HCT116 (cell line): ENCODE measurements at regions not wholly inside any gene's neighbourhood (a gene's known extent, or its start where the extent isn't known, plus 50 kb on each side); places are given as distances from the start of the nearest gene placed in this dataset.

Experiments
- EZH2 ChIP-seq: fragments of 200-600 bp; sonication (generic); IDR thresholded peaks from 2 replicates; pipeline ENCODE4 v1.6.1; 2017; ENCODE audit warnings: antibody characterized with exemption, mixed run types
- JUND ChIP-seq: IDR thresholded peaks from 2 replicates; pipeline ENCODE4 v1.6.1; 2012
- POLR2A ChIP-seq: IDR thresholded peaks from 2 replicates; pipeline ENCODE4 v1.7.0; 2011; ENCODE audit warnings: borderline replicate concordance; ENCODE audit not compliant: insufficient read depth, insufficient read length; ENCODE audit errors: extremely low read depth
- REST ChIP-seq: IDR thresholded peaks from 2 replicates; pipeline ENCODE4 v1.6.1; 2012; ENCODE audit warnings: low read depth
- TF ChIP-seq, protein P1 (sequence below), 3 experiments: fragments of 200-600 bp in 1 of 3; sonication (generic) in 1 of 3; IDR thresholded peaks in 2 of 3; conservative IDR thresholded peaks in 1 of 3; 2 replicates each; pipeline ENCODE4 v1.5.1; 2012 to 2017; ENCODE audit warnings: low read depth in 2 of 3, low read length in 2 of 3, antibody characterized with exemption in 1 of 3, borderline replicate concordance in 1 of 3, control low read depth in 1 of 3, mild to moderate bottlenecking in 1 of 3, mixed read lengths in 1 of 3, mixed run types in 1 of 3, moderate library complexity in 1 of 3; ENCODE audit not compliant: insufficient read depth in 1 of 3

DNA sequence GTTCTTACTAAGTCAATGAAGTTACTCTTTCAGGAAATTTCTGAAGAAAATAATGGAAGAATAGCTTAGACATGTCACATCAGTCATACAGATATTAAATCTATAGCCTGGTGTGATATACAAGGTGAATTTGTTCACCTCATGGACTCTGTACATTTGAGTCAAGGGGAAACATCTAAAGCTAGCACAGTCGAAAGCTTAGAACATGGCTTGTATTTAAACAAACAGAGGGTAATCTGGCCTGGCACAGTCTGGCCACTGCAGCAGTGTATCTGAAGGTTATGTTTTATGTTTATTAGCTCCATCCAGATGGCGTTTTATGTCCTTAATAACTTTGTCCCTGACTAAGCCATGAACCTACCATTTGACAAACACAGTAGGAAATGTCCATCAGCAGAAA, 817.3 kb downstream of the SATB2 start:
- TF ChIP-seq, protein P1, sequence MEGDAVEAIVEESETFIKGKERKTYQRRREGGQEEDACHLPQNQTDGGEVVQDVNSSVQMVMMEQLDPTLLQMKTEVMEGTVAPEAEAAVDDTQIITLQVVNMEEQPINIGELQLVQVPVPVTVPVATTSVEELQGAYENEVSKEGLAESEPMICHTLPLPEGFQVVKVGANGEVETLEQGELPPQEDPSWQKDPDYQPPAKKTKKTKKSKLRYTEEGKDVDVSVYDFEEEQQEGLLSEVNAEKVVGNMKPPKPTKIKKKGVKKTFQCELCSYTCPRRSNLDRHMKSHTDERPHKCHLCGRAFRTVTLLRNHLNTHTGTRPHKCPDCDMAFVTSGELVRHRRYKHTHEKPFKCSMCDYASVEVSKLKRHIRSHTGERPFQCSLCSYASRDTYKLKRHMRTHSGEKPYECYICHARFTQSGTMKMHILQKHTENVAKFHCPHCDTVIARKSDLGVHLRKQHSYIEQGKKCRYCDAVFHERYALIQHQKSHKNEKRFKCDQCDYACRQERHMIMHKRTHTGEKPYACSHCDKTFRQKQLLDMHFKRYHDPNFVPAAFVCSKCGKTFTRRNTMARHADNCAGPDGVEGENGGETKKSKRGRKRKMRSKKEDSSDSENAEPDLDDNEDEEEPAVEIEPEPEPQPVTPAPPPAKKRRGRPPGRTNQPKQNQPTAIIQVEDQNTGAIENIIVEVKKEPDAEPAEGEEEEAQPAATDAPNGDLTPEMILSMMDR (IDR thresholded peaks at IDR 0.05 in 2 of 3, conservative IDR thresholded peaks at IDR 0.05 in 1 of 3; ENCODE audit: borderline replicate concordance in 1 of 3, insufficient read depth in 1 of 3, low read depth in 2 of 3, low read length in 2 of 3): no peak
- TF ChIP-seq REST: no peak
- TF ChIP-seq EZH2: no peak
- TF ChIP-seq POLR2A: no peak
- TF ChIP-seq JUND: no peak
